Activated naive CD4-positive, alpha-beta T cell treated with anti-CD3 and anti-CD28 coated beads, Interleukin-2, amount 10 ng/mL, durations not matched to agents 7 days and 5 days (primary cell): ENCODE measurements at regions not wholly inside any gene's neighbourhood (a gene's known extent, or its start where the extent isn't known, plus 50 kb on each side); places are given as distances from the start of the nearest gene placed in this dataset.

Experiments used
- CTCF ChIA-PET: fragments of 350-600 bp; sonication (Branson Sonifier 250); formaldehyde crosslinking; loops from one replicate; lab custom pipeline; 2021; ENCODE audit warnings: antibody characterized with exemption; lab: Charles Lee
- DNase-seq: peaks from one replicate; pipeline ENCODE4 v3.0.0-alpha.2; 2020
- H3K27ac Mint-ChIP-seq: one replicate; pipeline ENCODE4 v1.8.0; 2021; ENCODE audit warnings: mild to moderate bottlenecking, moderate library complexity, mixed read lengths
- H3K27me3 Mint-ChIP-seq: one replicate; pipeline ENCODE4 v1.8.0; 2021; ENCODE audit warnings: mild to moderate bottlenecking, mixed read lengths
- H3K36me3 Mint-ChIP-seq: one replicate; pipeline ENCODE4 v1.8.0; 2021; ENCODE audit warnings: mixed read lengths
- H3K4me1 Mint-ChIP-seq: one replicate; pipeline ENCODE4 v1.8.0; 2021; ENCODE audit warnings: mixed read lengths
- H3K4me3 Mint-ChIP-seq: one replicate; pipeline ENCODE4 v1.8.0; 2021; ENCODE audit warnings: mild to moderate bottlenecking, moderate library complexity, mixed read lengths
- H3K9me3 Mint-ChIP-seq: one replicate; pipeline ENCODE4 v1.8.0; 2021; ENCODE audit warnings: mixed read lengths

DNA sequence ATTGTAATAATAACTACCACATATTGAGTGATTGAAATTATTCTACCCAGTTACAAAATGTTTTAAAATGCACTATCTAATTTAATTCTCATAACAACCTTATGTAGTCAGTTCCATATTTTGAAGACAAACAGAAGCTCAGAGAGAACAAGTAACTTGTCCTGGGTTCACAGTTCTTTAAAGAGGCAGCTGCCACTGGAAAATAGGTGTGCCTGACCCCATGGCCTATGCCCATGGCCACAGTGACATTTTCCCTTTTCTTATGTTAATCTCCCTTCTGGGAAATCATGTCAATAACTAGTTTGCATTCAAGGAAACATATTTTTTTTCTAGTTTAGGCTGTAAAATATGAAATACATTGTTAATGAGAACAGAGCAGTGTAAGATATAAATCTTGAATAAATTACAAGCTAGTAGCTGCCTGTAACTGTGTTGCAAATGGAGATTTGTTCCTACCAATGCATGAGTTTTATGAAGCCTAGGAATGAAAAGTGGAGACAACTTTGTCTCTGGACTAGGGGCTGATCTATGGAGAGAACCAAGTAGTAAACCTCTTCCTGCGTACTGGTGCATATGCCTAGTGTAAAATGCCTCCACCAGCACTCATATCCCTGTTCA, 1018.0 kb downstream of the NTRK3 start:
- no peaks in the 10 kb centered on the region for H3K27me3 Mint-ChIP-seq
- CTCF ChIA-PET: no interaction called here
- H3K9me3 Mint-ChIP-seq: no peaks in the 10 kb centered on the region
- no peaks in the 10 kb centered on the region for H3K4me1 Mint-ChIP-seq
- no peak overlapping the region for H3K27ac Mint-ChIP-seq
- no peak overlapping the region for H3K4me3 Mint-ChIP-seq
- no peaks in the 10 kb centered on the region for H3K36me3 Mint-ChIP-seq
- DNase-seq: no peak

DNA sequence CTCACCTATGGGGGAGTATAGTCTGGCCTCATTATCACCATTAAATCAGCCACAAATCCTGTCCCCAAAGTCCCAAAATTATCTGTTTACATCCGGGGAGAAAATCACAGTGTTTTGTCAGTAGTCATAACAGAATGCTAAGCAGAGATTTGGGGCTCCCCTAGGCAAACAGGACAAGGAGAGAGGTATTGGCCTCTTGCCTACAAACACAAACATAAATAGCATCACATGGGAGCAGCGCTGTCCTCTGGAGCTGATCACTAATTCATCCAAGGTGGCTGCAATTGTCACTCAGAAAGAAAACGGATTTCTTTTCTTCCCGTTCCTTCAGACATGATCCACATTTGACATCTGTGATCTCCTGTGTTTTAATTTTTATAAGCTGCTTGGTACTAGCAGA, 1028.1 kb downstream of the NTRK3 start:
- Mint-ChIP-seq H3K27ac (no peak overlapping the region), H3K9me3 (peaks cover 7% of the 10 kb centered on the region), H3K36me3 (no peaks in the 10 kb centered on the region), H3K4me3 (no peak overlapping the region), H3K27me3 (no peaks in the 10 kb centered on the region), H3K4me1 (no peaks in the 10 kb centered on the region)
- no peak for DNase-seq
- CTCF ChIA-PET: no interaction called here

DNA sequence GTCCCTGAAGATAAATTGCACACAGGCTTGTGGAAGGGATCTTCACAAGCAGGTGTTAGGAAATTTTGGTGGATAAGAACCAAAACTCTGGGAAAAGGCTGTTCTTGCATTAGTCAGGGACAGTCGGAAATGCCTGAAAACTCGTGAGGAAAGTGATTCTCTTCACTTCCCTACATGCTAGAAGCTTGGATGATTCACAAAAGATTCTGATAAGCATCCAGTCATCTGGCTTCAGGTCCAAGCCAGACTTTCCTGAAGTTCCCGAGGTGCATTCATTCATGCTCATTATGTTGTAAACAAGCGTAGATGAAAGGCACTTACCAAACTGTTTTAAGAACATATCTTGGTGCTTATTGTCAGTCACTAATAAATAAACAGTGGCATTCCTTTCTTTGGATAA, 1028.7 kb downstream of the NTRK3 start:
- Mint-ChIP-seq H3K9me3 (peaks cover 7% of the 10 kb centered on the region), H3K36me3 (no peaks in the 10 kb centered on the region), H3K4me1 (no peaks in the 10 kb centered on the region), H3K27ac (no peak overlapping the region), H3K27me3 (no peaks in the 10 kb centered on the region), H3K4me3 (no peak overlapping the region)
- CTCF ChIA-PET: no interaction called here
- DNase-seq: no peak

GRCh38 chr15:87225436-87225835, 1031.1 kb downstream of the NTRK3 start:
- H3K4me3 Mint-ChIP-seq: no peak overlapping the region
- no peaks in the 10 kb centered on the region for H3K36me3 Mint-ChIP-seq
- H3K9me3 Mint-ChIP-seq: peaks cover 3% of the 10 kb centered on the region
- CTCF ChIA-PET: no interaction called here
- H3K27ac Mint-ChIP-seq: no peak overlapping the region
- no peaks in the 10 kb centered on the region for H3K27me3 Mint-ChIP-seq
- no peak for DNase-seq
- H3K4me1 Mint-ChIP-seq: no peaks in the 10 kb centered on the region

GRCh38 chr15:87224404-87224803, 1032.1 kb downstream of the NTRK3 start:
- Mint-ChIP-seq H3K27me3 (no peaks in the 10 kb centered on the region), H3K4me1 (no peaks in the 10 kb centered on the region), H3K9me3 (peaks cover 3% of the 10 kb centered on the region), H3K27ac (no peak overlapping the region), H3K4me3 (no peak overlapping the region), H3K36me3 (no peaks in the 10 kb centered on the region)
- DNase-seq: no peak
- CTCF ChIA-PET: no interaction called here

- no peak for DNase-seq
- CTCF ChIA-PET: no interaction called here
- Mint-ChIP-seq H3K9me3 (peaks cover 1% of the 10 kb centered on the region), H3K27ac (no peak overlapping the region), H3K4me3 (no peak overlapping the region), H3K4me1 (no peaks in the 10 kb centered on the region), H3K36me3 (no peaks in the 10 kb centered on the region), H3K27me3 (no peaks in the 10 kb centered on the region)
Measured at GRCh38 chr15:87219650-87220615, 1036.6 kb downstream of the NTRK3 start.

GRCh38 chr15:87215100-87215499, 1041.4 kb downstream of the NTRK3 start:
- Mint-ChIP-seq H3K4me1 (no peaks in the 10 kb centered on the region), H3K27me3 (no peaks in the 10 kb centered on the region), H3K9me3 (no peaks in the 10 kb centered on the region), H3K27ac (no peak overlapping the region), H3K4me3 (no peak overlapping the region), H3K36me3 (no peaks in the 10 kb centered on the region)
- CTCF ChIA-PET: no interaction called here
- DNase-seq: no peak

DNA sequence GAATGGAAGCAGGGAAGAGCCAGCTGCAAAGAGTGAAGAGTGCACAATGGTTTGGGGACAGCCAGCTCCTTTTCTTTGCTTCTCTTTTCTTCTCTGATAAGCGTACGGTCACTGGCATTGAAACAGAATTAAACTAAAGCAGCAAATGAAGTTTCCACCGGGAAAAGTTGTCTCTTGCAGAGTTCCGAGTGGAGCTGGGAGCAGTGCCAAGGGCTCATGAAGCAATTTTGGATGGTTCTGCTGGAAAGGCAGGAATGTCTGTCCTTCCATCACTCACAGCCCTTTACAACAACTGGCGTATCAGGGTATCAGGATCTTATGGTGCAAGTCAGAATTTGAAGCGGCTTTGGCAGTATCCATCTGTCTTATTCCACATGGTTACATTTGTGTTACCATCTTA, 1042.9 kb downstream of the NTRK3 start:
- Mint-ChIP-seq H3K27me3 (no peaks in the 10 kb centered on the region), H3K4me1 (no peaks in the 10 kb centered on the region), H3K9me3 (no peaks in the 10 kb centered on the region), H3K4me3 (no peak overlapping the region), H3K36me3 (no peaks in the 10 kb centered on the region), H3K27ac (no peak overlapping the region)
- CTCF ChIA-PET: no interaction called here
- DNase-seq: no peak

DNA sequence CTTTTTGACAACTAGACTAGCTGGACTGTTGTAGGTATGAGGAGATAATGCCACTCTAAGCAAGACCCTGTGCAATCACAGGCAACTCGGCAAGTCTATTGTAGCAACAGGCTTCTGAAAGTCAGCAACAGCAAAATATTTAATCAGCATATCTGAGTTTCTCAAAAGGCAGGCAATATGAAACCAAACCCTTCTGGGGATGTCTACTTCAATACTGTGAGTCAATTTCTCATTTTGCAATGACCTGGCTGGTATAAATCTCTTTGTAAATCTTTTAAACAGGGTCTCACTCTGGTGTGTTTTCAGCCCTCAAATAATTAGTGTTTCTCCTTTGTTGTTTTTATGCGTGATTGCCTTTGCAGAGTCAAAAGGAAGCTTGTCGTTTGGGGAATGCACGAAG, 1044.5 kb downstream of the NTRK3 start:
- H3K4me1 Mint-ChIP-seq: no peaks in the 10 kb centered on the region

GRCh38 chr15:87211547-87211946, 1045.0 kb downstream of the NTRK3 start:
- CTCF ChIA-PET: no interaction called here
- Mint-ChIP-seq H3K36me3 (no peaks in the 10 kb centered on the region), H3K27me3 (no peaks in the 10 kb centered on the region), H3K4me1 (no peaks in the 10 kb centered on the region), H3K4me3 (no peak overlapping the region), H3K9me3 (peaks cover 1% of the 10 kb centered on the region), H3K27ac (no peak overlapping the region)
- DNase-seq: no peak

More for the DNA sequence above, 1044.5 kb downstream of the NTRK3 start:
- Mint-ChIP-seq H3K4me3 (no peak overlapping the region), H3K36me3 (no peaks in the 10 kb centered on the region), H3K27me3 (no peaks in the 10 kb centered on the region), H3K9me3 (peaks cover 1% of the 10 kb centered on the region), H3K27ac (no peak overlapping the region)
- CTCF ChIA-PET: no interaction called here
- no peak for DNase-seq

- Mint-ChIP-seq H3K36me3 (no peaks in the 10 kb centered on the region), H3K4me1 (no peaks in the 10 kb centered on the region), H3K27me3 (no peaks in the 10 kb centered on the region), H3K9me3 (peaks cover 1% of the 10 kb centered on the region), H3K27ac (no peak overlapping the region), H3K4me3 (no peak overlapping the region)
- DNase-seq: no peak
- CTCF ChIA-PET: no interaction called here
Measured at GRCh38 chr15:87209891-87210689, 1046.4 kb downstream of the NTRK3 start.

- Mint-ChIP-seq H3K27ac (no peak overlapping the region), H3K4me3 (no peak overlapping the region), H3K4me1 (no peaks in the 10 kb centered on the region), H3K36me3 (no peaks in the 10 kb centered on the region), H3K9me3 (peaks cover 1% of the 10 kb centered on the region), H3K27me3 (no peaks in the 10 kb centered on the region)
- CTCF ChIA-PET: no interaction called here
- no peak for DNase-seq
Measured at GRCh38 chr15:87207990-87208580, 1048.5 kb downstream of the NTRK3 start.

- no peaks in the 10 kb centered on the region for H3K4me1 Mint-ChIP-seq
- CTCF ChIA-PET: no interaction called here
- no peak for DNase-seq
- H3K4me3 Mint-ChIP-seq: no peak overlapping the region
- H3K27ac Mint-ChIP-seq: no peak overlapping the region
- H3K36me3 Mint-ChIP-seq: no peaks in the 10 kb centered on the region
- H3K9me3 Mint-ChIP-seq: peaks cover 1% of the 10 kb centered on the region
- H3K27me3 Mint-ChIP-seq: no peaks in the 10 kb centered on the region
Measured at GRCh38 chr15:87207251-87207650, 1049.3 kb downstream of the NTRK3 start.

DNA sequence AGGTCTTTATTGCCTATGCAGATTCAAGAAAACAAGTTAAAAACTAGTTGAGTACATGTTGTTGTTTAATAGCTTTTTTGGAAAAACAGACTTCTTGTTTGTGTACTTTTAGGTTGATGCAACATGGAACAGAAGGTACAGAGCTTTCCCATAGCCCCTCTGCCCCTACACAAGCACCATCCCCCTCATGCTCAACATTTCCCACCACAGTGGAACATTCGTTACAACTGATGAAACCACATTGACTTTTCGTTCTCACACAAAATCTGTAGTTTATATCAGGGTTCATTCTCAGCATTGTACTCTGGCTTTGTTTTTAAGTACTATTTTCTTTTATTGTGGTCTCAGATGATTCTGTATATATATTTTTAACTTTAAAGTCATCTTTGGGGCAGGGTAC, 1054.6 kb downstream of the NTRK3 start:
- no peaks in the 10 kb centered on the region for H3K9me3 Mint-ChIP-seq
- H3K36me3 Mint-ChIP-seq: no peaks in the 10 kb centered on the region
- CTCF ChIA-PET: no interaction called here
- no peak overlapping the region for H3K27ac Mint-ChIP-seq
- DNase-seq: no peak
- no peaks in the 10 kb centered on the region for H3K27me3 Mint-ChIP-seq
- no peak overlapping the region for H3K4me3 Mint-ChIP-seq
- H3K4me1 Mint-ChIP-seq: no peaks in the 10 kb centered on the region
